ENCODE measurements at regions not wholly inside any gene's neighbourhood (a gene's known extent, or its start where the extent isn't known, plus 50 kb on each side); places are given as distances from the start of the nearest gene placed in this dataset.

DNA sequence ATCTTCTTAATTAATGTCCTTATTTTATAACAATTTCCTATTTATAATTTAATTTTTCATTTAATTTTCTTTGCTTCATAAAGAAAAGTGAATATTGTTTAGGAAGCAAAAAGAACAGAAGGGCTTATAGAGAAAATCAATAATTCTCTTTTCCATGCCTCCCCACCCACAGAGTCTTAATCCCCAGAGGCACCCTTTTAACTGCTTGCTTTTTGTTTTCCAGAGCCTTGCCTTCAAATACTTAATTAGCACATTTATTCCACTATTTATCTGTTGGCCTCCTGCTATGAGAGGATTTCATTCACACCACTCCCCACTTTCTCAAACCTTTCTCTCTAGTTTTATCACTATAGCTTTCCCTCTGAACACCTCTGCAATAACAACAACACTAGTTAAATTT is 373.6 kb downstream of the MBD2 start:
- Histone ChIP-seq H4K5ac (ENCODE audit: low read depth, low read length) (no peak overlapping the region), H3K4me3 (ENCODE audit: insufficient read depth, low read depth, low read length) (no peak overlapping the region), H3K56ac (ENCODE audit: extremely low read depth, insufficient read depth, low read length) (no peak overlapping the region), H4K91ac (ENCODE audit: insufficient read depth, low read depth, low read length) (no peak overlapping the region), H3K36me3 (ENCODE audit: control insufficient read depth, insufficient read depth, low read length) (no peaks in the 10 kb centered on the region), H4K8ac (ENCODE audit: low read depth in 2 of 2, low read length in 2 of 2) (no peak overlapping the region), H2BK15ac (ENCODE audit: low read depth, low read length) (no peak overlapping the region), H2AK9ac (replicated peaks; ENCODE audit: low read depth, low read length, poor library complexity) (no peak overlapping the region), H3K4me1 (ENCODE audit: control insufficient read depth, insufficient read depth, low read length) (no peaks in the 10 kb centered on the region), H3K9me3 (ENCODE audit: control insufficient read depth, insufficient read depth, low read length) (no peaks in the 10 kb centered on the region; the same call in 1 of the 2 replicates), H3K4ac (ENCODE audit: low read depth, low read length) (no peak overlapping the region), H3K4me2 (ENCODE audit: low read depth, low read length) (no peak overlapping the region), H3K9ac (ENCODE audit: low read depth, low read length) (no peak overlapping the region), H3K9me1 (ENCODE audit: insufficient read depth, low read length) (no peaks in the 10 kb centered on the region), H2BK20ac (ENCODE audit: low read depth, low read length) (no peak overlapping the region), H3K14ac (replicated peaks; ENCODE audit: low read depth, low read length) (no peak overlapping the region), H2AK5ac (ENCODE audit: low read depth, low read length) (no peak overlapping the region), H2AFZ (replicated peaks; ENCODE audit: low read length, poor library complexity) (no peak overlapping the region), H3K23ac (ENCODE audit: low read depth, low read length) (no peak overlapping the region), H3K27me3 (ENCODE audit: control insufficient read depth, insufficient read depth, low read length) (no peaks in the 10 kb centered on the region), H4K20me1 (ENCODE audit: insufficient read depth, low read length) (no peaks in the 10 kb centered on the region), H2BK5ac (ENCODE audit: low read depth, low read length, poor library complexity, severe bottlenecking) (no peak overlapping the region), H3K79me1 (ENCODE audit: low read depth in 1 of 2, low read length in 2 of 2) (no peaks in the 10 kb centered on the region), H2BK120ac (ENCODE audit: low read depth, low read length) (no peak overlapping the region), H3K27ac (ENCODE audit: insufficient read depth, low read length) (no peak overlapping the region), H3K18ac (ENCODE audit: low read depth, low read length) (no peak overlapping the region)
- ChIA-PET CTCF (no interaction called here), POLR2A (ENCODE audit: unreplicated experiment) (no interaction called here)
- intact Hi-C loops (cut with micrococcal nuclease) (no loop called here), dilution Hi-C loops (cut with HindIII; ENCODE audit: low sequenced_read_pairs, unreplicated experiment) (no loop called here), in situ Hi-C loops (cut with MboI; ENCODE audit: low sequenced_read_pairs) (no loop called here)
- BruUV-seq (replicated peaks): no TSS peak
- TF ChIP-seq MAZ (IDR thresholded peaks at IDR 0.05; ENCODE audit: borderline replicate concordance, low read depth, low read length): no peak
- no peak for ATAC-seq (ENCODE audit: low read depth)
- DNase-seq: no peak

All from IMR-90 (cell line).